ENCODE measurements at regions not wholly inside any gene's neighbourhood (a gene's known extent, or its start where the extent isn't known, plus 50 kb on each side); places are given as distances from the start of the nearest gene placed in this dataset.

- TF ChIP-seq CTCF (IDR thresholded peaks at IDR 0.05) (no peak), POLR2AphosphoS5 (IDR thresholded peaks at IDR 0.05) (peak; percentile 21)
These were observed 218.9 kb downstream of the PCDH7 start for GRCh38 chr4:30939069-30939468.
